ENCODE measurements at regions not wholly inside any gene's neighbourhood (a gene's known extent, or its start where the extent isn't known, plus 50 kb on each side); places are given as distances from the start of the nearest gene placed in this dataset.

- no peaks in the 10 kb centered on the region for H3K36me3 ChIP-seq (replicated peaks in 1 of 2; ENCODE audit: control insufficient read depth in 1 of 2, insufficient read depth in 2 of 2, low read length in 2 of 2)
- H3K4me1 Mint-ChIP-seq: no peaks in the 10 kb centered on the region
- no peak overlapping the region for H3K27ac Mint-ChIP-seq
- no peaks in the 10 kb centered on the region for H3K27me3 Mint-ChIP-seq (ENCODE audit: low read depth in 3 of 3)
- DNase-seq: no peak
- H3K4me1 ChIP-seq (ENCODE audit: control insufficient read depth in 1 of 2, insufficient read depth in 2 of 2, low read length in 2 of 2): no peaks in the 10 kb centered on the region
- no peak overlapping the region for H3K4me2 ChIP-seq (replicated peaks; ENCODE audit: extremely low read depth, low read length, poor library complexity, severe bottlenecking)
- TF ChIP-seq CTCF (IDR thresholded peaks at IDR 0.05): no peak
- no peak overlapping the region for H3K4me3 ChIP-seq (replicated peaks in 1 of 3; ENCODE audit: low read depth in 2 of 3, low read length in 3 of 3)
- H3K9me3 Mint-ChIP-seq: peaks cover 0 to 23% (median 6%) of the 10 kb centered on the region in 7 donors
- H3K27ac ChIP-seq (ENCODE audit: low read depth in 1 of 2, low read length in 2 of 2): no peak overlapping the region
- H4K20me1 ChIP-seq (ENCODE audit: insufficient read depth, low read length): no peaks in the 10 kb centered on the region
- H2AFZ ChIP-seq (ENCODE audit: insufficient read depth, low read depth, low read length, poor library complexity, severe bottlenecking): no peak overlapping the region
- no peaks in the 10 kb centered on the region for H3K27me3 ChIP-seq (ENCODE audit: control insufficient read depth in 2 of 2, insufficient read depth in 2 of 2, low read length in 2 of 2)
- H3K36me3 Mint-ChIP-seq: no peaks in the 10 kb centered on the region
- no peaks in the 10 kb centered on the region for H3K79me2 ChIP-seq (ENCODE audit: insufficient read depth, low read length)
- intact Hi-C loops (cut with micrococcal nuclease): no loop called here
- no peak overlapping the region for H3K9ac ChIP-seq (ENCODE audit: insufficient read depth, low read length, poor library complexity, severe bottlenecking)
- H3K4me3 Mint-ChIP-seq: no peak overlapping the region
- no peaks in the 10 kb centered on the region for H3K9me3 ChIP-seq (replicated peaks in 1 of 2; ENCODE audit: control insufficient read depth in 1 of 2, insufficient read depth in 1 of 2, low read length in 2 of 2)
Measured at GRCh38 chr2:15074319-15074718, 441.8 kb downstream of the LRATD1 start.

- Mint-ChIP-seq H3K9me3 (peaks cover 0 to 26% (median 7%) of the 10 kb centered on the region in 7 donors), H3K27ac (no peak overlapping the region), H3K27me3 (ENCODE audit: low read depth in 3 of 3) (no peaks in the 10 kb centered on the region), H3K4me3 (no peak overlapping the region), H3K36me3 (no peaks in the 10 kb centered on the region), H3K4me1 (no peaks in the 10 kb centered on the region)
- no peak for DNase-seq
- Histone ChIP-seq H2AFZ (ENCODE audit: insufficient read depth, low read depth, low read length, poor library complexity, severe bottlenecking) (no peak overlapping the region), H3K4me2 (replicated peaks; ENCODE audit: extremely low read depth, low read length, poor library complexity, severe bottlenecking) (no peak overlapping the region), H3K27ac (ENCODE audit: low read depth in 1 of 2, low read length in 2 of 2) (no peak overlapping the region), H4K20me1 (ENCODE audit: insufficient read depth, low read length) (no peaks in the 10 kb centered on the region), H3K4me3 (replicated peaks in 1 of 3; ENCODE audit: low read depth in 2 of 3, low read length in 3 of 3) (no peak overlapping the region), H3K36me3 (replicated peaks in 1 of 2; ENCODE audit: control insufficient read depth in 1 of 2, insufficient read depth in 2 of 2, low read length in 2 of 2) (no peaks in the 10 kb centered on the region), H3K79me2 (ENCODE audit: insufficient read depth, low read length) (no peaks in the 10 kb centered on the region), H3K4me1 (ENCODE audit: control insufficient read depth in 1 of 2, insufficient read depth in 2 of 2, low read length in 2 of 2) (no peaks in the 10 kb centered on the region), H3K9me3 (replicated peaks in 1 of 2; ENCODE audit: control insufficient read depth in 1 of 2, insufficient read depth in 1 of 2, low read length in 2 of 2) (no peaks in the 10 kb centered on the region), H3K27me3 (ENCODE audit: control insufficient read depth in 2 of 2, insufficient read depth in 2 of 2, low read length in 2 of 2) (no peaks in the 10 kb centered on the region), H3K9ac (ENCODE audit: insufficient read depth, low read length, poor library complexity, severe bottlenecking) (no peak overlapping the region)
- intact Hi-C loops (cut with micrococcal nuclease): no loop called here
- WGBS (ENCODE audit: insufficient coverage): 83% methylated on average over 1 of the region's 2 CpGs
- TF ChIP-seq CTCF (IDR thresholded peaks at IDR 0.05): no peak
Measured at GRCh38 chr2:15074751-15075700, 442.5 kb downstream of the LRATD1 start.
